Activated B cell treated with CpG ODN at 0.5 μM for 24 hours (primary cell): ENCODE measurements at regions not wholly inside any gene's neighbourhood (a gene's known extent, or its start where the extent isn't known, plus 50 kb on each side); places are given as distances from the start of the nearest gene placed in this dataset.
A peak's percentile ranks its signal among the peaks of the same experiment; 100 is the strongest.

Experiments used
- ATAC-seq: fragments of 200-7000 bp; cut with Tn5 transposase; one replicate; pipeline ENCODE4 v1.10.0; 2021; ENCODE audit warnings: low read depth, mild to moderate bottlenecking, moderate library complexity
- CTCF ChIA-PET: fragments of 350-600 bp; sonication (Branson Sonifier 250); formaldehyde crosslinking; loops from one replicate; lab custom pipeline; 2021; ENCODE audit warnings: antibody characterized with exemption; lab: Charles Lee
- POLR2A ChIA-PET: fragments of 350-600 bp; sonication (Branson Sonifier 250); formaldehyde crosslinking; loops from one replicate; lab custom pipeline; 2021; ENCODE audit warnings: antibody characterized with exemption; lab: Charles Lee
- DNase-seq: peaks from one replicate; pipeline ENCODE4 v3.0.0; 2022
- H3K27ac Mint-ChIP-seq: one replicate; pipeline ENCODE4 v1.8.0; 2020; ENCODE audit warnings: mixed read lengths
- H3K27me3 Mint-ChIP-seq: one replicate; pipeline ENCODE4 v1.8.0; 2021; ENCODE audit warnings: mixed read lengths
- H3K36me3 Mint-ChIP-seq: one replicate; pipeline ENCODE4 v1.8.0; 2021; ENCODE audit warnings: low read depth, mixed read lengths
- H3K4me1 Mint-ChIP-seq: one replicate; pipeline ENCODE4 v1.8.0; 2021; ENCODE audit warnings: mixed read lengths
- H3K4me3 Mint-ChIP-seq: one replicate; pipeline ENCODE4 v1.8.0; 2020; ENCODE audit warnings: mild to moderate bottlenecking, mixed read lengths
- H3K9me3 Mint-ChIP-seq: one replicate; pipeline ENCODE4 v1.8.0; 2020; ENCODE audit warnings: mixed read lengths
- CTCF ChIP-seq: fragments of 200-600 bp; IDR thresholded peaks from one replicate; pipeline ENCODE4 v1.8.0; 2022; ENCODE audit warnings: antibody characterized with exemption, mild to moderate bottlenecking
- intact Hi-C: fragments of 100-400 bp; cut with micrococcal nuclease; formaldehyde crosslinking; loops from one replicate; pipeline ENCODE4 v1.15.1; 2024

- no peak for ATAC-seq
- Mint-ChIP-seq H3K4me1 (no peaks in the 10 kb centered on the region), H3K9me3 (no peaks in the 10 kb centered on the region), H3K27me3 (peaks cover 4% of the 10 kb centered on the region), H3K36me3 (no peaks in the 10 kb centered on the region), H3K27ac (no peak overlapping the region), H3K4me3 (no peak overlapping the region)
- intact Hi-C loops = no loop called here
- ChIA-PET POLR2A (no interaction called here), CTCF (no interaction called here)
- TF ChIP-seq CTCF = no peak
- peak; percentile 2 for DNase-seq
These were observed 142.7 kb downstream of the KIF26A start for GRCh38 chr14:104280902-104281767.

- ChIA-PET CTCF (no interaction called here), POLR2A (no interaction called here)
- Mint-ChIP-seq H3K4me3 (no peak overlapping the region), H3K36me3 (no peaks in the 10 kb centered on the region), H3K9me3 (no peaks in the 10 kb centered on the region), H3K27ac (no peak overlapping the region), H3K4me1 (no peaks in the 10 kb centered on the region), H3K27me3 (peaks cover 4% of the 10 kb centered on the region)
- ATAC-seq = no peak
- DNase-seq = no peak
- TF ChIP-seq CTCF = no peak
- intact Hi-C loops = no loop called here
These were observed 143.4 kb downstream of the KIF26A start for GRCh38 chr14:104281768-104282301.

- no peaks in the 10 kb centered on the region for H3K9me3 Mint-ChIP-seq
- no peak overlapping the region for H3K4me3 Mint-ChIP-seq
- intact Hi-C loops = no loop called here
- H3K27ac Mint-ChIP-seq = no peak overlapping the region
- POLR2A ChIA-PET = no interaction called here
- H3K4me1 Mint-ChIP-seq = no peaks in the 10 kb centered on the region
- no peak for DNase-seq
- peaks cover 4% of the 10 kb centered on the region for H3K27me3 Mint-ChIP-seq
- no peaks in the 10 kb centered on the region for H3K36me3 Mint-ChIP-seq
- no peak for ATAC-seq
- CTCF ChIA-PET = no interaction called here
- TF ChIP-seq CTCF = no peak
These were observed 144.2 kb downstream of the KIF26A start for GRCh38 chr14:104282332-104283196.

GRCh38 chr14:104283197-104284106, 145.1 kb downstream of the KIF26A start:
- DNase-seq = no peak
- H3K36me3 Mint-ChIP-seq = no peaks in the 10 kb centered on the region

More at GRCh38 chr14:104283197-104284106, 145.1 kb downstream of the KIF26A start:
- Mint-ChIP-seq H3K27ac (no peak overlapping the region), H3K27me3 (peaks cover 2% of the 10 kb centered on the region), H3K4me3 (no peak overlapping the region), H3K9me3 (peaks cover under 1% of the 10 kb centered on the region), H3K4me1 (no peaks in the 10 kb centered on the region)
- no peak for TF ChIP-seq CTCF
- ChIA-PET POLR2A (no interaction called here), CTCF (no interaction called here)
- intact Hi-C loops = no loop called here
- no peak for ATAC-seq
